ENCODE measurements at regions not wholly inside any gene's neighbourhood (a gene's known extent, or its start where the extent isn't known, plus 50 kb on each side); places are given as distances from the start of the nearest gene placed in this dataset.

GRCh38 chr13:105070452-105070851 lies 1465.0 kb downstream of the EFNB2 start:
- Histone ChIP-seq H3K4me2 (ENCODE audit: low read length) (no peak overlapping the region), H3K27ac (ENCODE audit: low read length) (no peak overlapping the region), H4K20me1 (ENCODE audit: low read length) (no peaks in the 10 kb centered on the region), H3K27me3 (ENCODE audit: low read length) (no peaks in the 10 kb centered on the region), H3K79me2 (ENCODE audit: low read length) (no peaks in the 10 kb centered on the region), H3K4me1 (ENCODE audit: insufficient read depth, low read length) (0 out of 2 replicates have a peak, but pooled peaks cover 6% of the 10 kb centered on the region), H3K4me3 (ENCODE audit: low read length) (no peak overlapping the region), H2AFZ (ENCODE audit: low read length) (no peak overlapping the region), H3K9me2 (replicated peaks; ENCODE audit: low read length) (no peaks in the 10 kb centered on the region), H3F3A (ENCODE audit: low read length, unreplicated experiment) (no peaks in the 10 kb centered on the region), H3K9ac (ENCODE audit: low read length) (no peak overlapping the region), H3K36me3 (ENCODE audit: low read depth, low read length) (no peaks in the 10 kb centered on the region), H3K9me3 (ENCODE audit: low read length) (no peaks in the 10 kb centered on the region)
- intact Hi-C loops (cut with micrococcal nuclease), result no loop called here
- ATAC-seq (peak; percentile 33), DNase-seq (no peak)
- CTCF ChIA-PET, result no interaction called here
- POLR2A ChIA-PET (ENCODE audit: unreplicated experiment), result no interaction called here
- TF ChIP-seq EZH2 (IDR thresholded peaks at IDR 0.05; ENCODE audit: low read length, unreplicated experiment) (no peak), EZH2phosphoT487 (IDR thresholded peaks at IDR 0.05; ENCODE audit: borderline replicate concordance, low read length) (no peak)
- TF ChIP-seq, protein P1, sequence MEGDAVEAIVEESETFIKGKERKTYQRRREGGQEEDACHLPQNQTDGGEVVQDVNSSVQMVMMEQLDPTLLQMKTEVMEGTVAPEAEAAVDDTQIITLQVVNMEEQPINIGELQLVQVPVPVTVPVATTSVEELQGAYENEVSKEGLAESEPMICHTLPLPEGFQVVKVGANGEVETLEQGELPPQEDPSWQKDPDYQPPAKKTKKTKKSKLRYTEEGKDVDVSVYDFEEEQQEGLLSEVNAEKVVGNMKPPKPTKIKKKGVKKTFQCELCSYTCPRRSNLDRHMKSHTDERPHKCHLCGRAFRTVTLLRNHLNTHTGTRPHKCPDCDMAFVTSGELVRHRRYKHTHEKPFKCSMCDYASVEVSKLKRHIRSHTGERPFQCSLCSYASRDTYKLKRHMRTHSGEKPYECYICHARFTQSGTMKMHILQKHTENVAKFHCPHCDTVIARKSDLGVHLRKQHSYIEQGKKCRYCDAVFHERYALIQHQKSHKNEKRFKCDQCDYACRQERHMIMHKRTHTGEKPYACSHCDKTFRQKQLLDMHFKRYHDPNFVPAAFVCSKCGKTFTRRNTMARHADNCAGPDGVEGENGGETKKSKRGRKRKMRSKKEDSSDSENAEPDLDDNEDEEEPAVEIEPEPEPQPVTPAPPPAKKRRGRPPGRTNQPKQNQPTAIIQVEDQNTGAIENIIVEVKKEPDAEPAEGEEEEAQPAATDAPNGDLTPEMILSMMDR (conservative IDR thresholded peaks at IDR 0.05; ENCODE audit: low read depth, low read length), result no peak
- no TSS peak for BruUV-seq (replicated peaks)

DNA sequence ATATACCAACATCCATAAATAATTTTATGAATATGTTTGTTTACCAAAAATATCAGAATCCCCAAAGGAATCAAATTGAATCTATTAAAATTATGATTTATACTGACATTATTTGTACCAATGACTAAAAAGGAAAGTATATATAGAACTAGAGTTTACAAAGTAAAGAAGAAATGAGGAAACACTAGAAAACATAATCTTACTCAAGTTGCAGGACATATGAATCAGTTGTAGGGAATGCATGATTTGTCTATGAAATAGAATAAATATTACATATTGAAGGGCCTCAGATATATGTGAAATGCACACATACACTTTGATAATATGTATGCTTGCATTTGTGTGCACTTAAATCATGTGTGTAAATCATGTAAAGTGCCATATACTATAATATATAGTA lies 1466.4 kb downstream of the EFNB2 start:
- Histone ChIP-seq H3K36me3 (ENCODE audit: low read depth, low read length) (no peaks in the 10 kb centered on the region), H3K79me2 (ENCODE audit: low read length) (no peaks in the 10 kb centered on the region), H3K27me3 (ENCODE audit: low read length) (no peaks in the 10 kb centered on the region), H3K9ac (ENCODE audit: low read length) (no peak overlapping the region), H3K9me3 (ENCODE audit: low read length) (no peaks in the 10 kb centered on the region), H2AFZ (ENCODE audit: low read length) (0 out of 2 replicates have a peak overlapping the region, but pooled peaks have one; percentile 26), H3K4me3 (ENCODE audit: low read length) (no peak overlapping the region), H4K20me1 (ENCODE audit: low read length) (no peaks in the 10 kb centered on the region), H3F3A (ENCODE audit: low read length, unreplicated experiment) (no peaks in the 10 kb centered on the region), H3K4me1 (ENCODE audit: insufficient read depth, low read length) (0 out of 2 replicates have a peak, but pooled peaks cover 6% of the 10 kb centered on the region), H3K27ac (ENCODE audit: low read length) (no peak overlapping the region), H3K4me2 (ENCODE audit: low read length) (peak overlapping the region; percentile 34), H3K9me2 (replicated peaks; ENCODE audit: low read length) (no peaks in the 10 kb centered on the region)
- DNase-seq (no peak), ATAC-seq (peak; percentile 64)
- intact Hi-C loops (cut with micrococcal nuclease), result loop anchor here (10.0 kb wide), 1 partner anchor 294 kb away; no protein-coding TSS in a partner anchor
- CTCF ChIA-PET, result no interaction called here
- no TSS peak for BruUV-seq (replicated peaks)
- TF ChIP-seq, protein P1 (conservative IDR thresholded peaks at IDR 0.05; ENCODE audit: low read depth, low read length), result no peak
- no peak for TF ChIP-seq EZH2 (IDR thresholded peaks at IDR 0.05; ENCODE audit: low read length, unreplicated experiment)
- no peak for TF ChIP-seq EZH2phosphoT487 (IDR thresholded peaks at IDR 0.05; ENCODE audit: borderline replicate concordance, low read length)
- POLR2A ChIA-PET (ENCODE audit: unreplicated experiment), result no interaction called here

GRCh38 chr13:105063676-105064075 lies 1471.8 kb downstream of the EFNB2 start:
- Histone ChIP-seq H2AFZ (ENCODE audit: low read length) (no peak overlapping the region), H3K9me3 (ENCODE audit: low read length) (no peaks in the 10 kb centered on the region)

More at GRCh38 chr13:105063676-105064075, 1471.8 kb downstream of the EFNB2 start:
- Histone ChIP-seq H3K4me1 (ENCODE audit: insufficient read depth, low read length) (0 out of 2 replicates have a peak, but pooled peaks cover under 1% of the 10 kb centered on the region), H3K36me3 (ENCODE audit: low read depth, low read length) (no peaks in the 10 kb centered on the region), H3K4me2 (ENCODE audit: low read length) (no peak overlapping the region), H4K20me1 (ENCODE audit: low read length) (no peaks in the 10 kb centered on the region), H3K9me2 (replicated peaks; ENCODE audit: low read length) (no peaks in the 10 kb centered on the region), H3K79me2 (ENCODE audit: low read length) (no peaks in the 10 kb centered on the region), H3F3A (ENCODE audit: low read length, unreplicated experiment) (no peaks in the 10 kb centered on the region), H3K27me3 (ENCODE audit: low read length) (no peaks in the 10 kb centered on the region), H3K27ac (ENCODE audit: low read length) (no peak overlapping the region), H3K4me3 (ENCODE audit: low read length) (no peak overlapping the region), H3K9ac (ENCODE audit: low read length) (no peak overlapping the region)
- TF ChIP-seq, protein P1 (conservative IDR thresholded peaks at IDR 0.05; ENCODE audit: low read depth, low read length), result no peak
- TF ChIP-seq EZH2 (IDR thresholded peaks at IDR 0.05; ENCODE audit: low read length, unreplicated experiment) (no peak), EZH2phosphoT487 (IDR thresholded peaks at IDR 0.05; ENCODE audit: borderline replicate concordance, low read length) (no peak)
- intact Hi-C loops (cut with micrococcal nuclease), result loop anchor here (10.0 kb wide), 1 partner anchor 289 kb away; no protein-coding TSS in a partner anchor
- peak; percentile 3 for DNase-seq
- ATAC-seq, result no peak
- no TSS peak for BruUV-seq (replicated peaks)
- ChIA-PET POLR2A (ENCODE audit: unreplicated experiment) (no interaction called here), CTCF (no interaction called here)
